Lower leg skin (tissue), 4 donors: ENCODE measurements at regions not wholly inside any gene's neighbourhood (a gene's known extent, or its start where the extent isn't known, plus 50 kb on each side); places are given as distances from the start of the nearest gene placed in this dataset.

Experiments
- DNase-seq, 2 donors: peaks; one replicate each; pipeline ENCODE4 v3.0.0-alpha.2; 2019; ENCODE audit warnings: low spot score in 2 of 2
- H3K4me3 ChIP-seq: fragments of 200-600 bp; sonication (generic); 2 replicates; pipeline ENCODE4 v1.5.1; 2017; ENCODE audit warnings: mild to moderate bottlenecking, low read depth; ENCODE audit not compliant: poor library complexity, severe bottlenecking
- POLR2A ChIP-seq, 2 donors: fragments of 450-650 bp; IDR thresholded peaks; one replicate each; pipeline ENCODE4 v1.6.1; 2016 to 2017; ENCODE audit warnings: antibody characterized with exemption in 2 of 2, mild to moderate bottlenecking in 1 of 2, moderate library complexity in 1 of 2
- WGBS, 2 donors: methylation state at CpG; one replicate each; pipeline ENCODE4 v1.1.5; 2018; 5-methylcytosine and 5-hydroxymethylcytosine counted together
- intact Hi-C: fragments of 100-400 bp; cut with DNase I; formaldehyde crosslinking; loops from one replicate; pipeline ENCODE4 v1.15.0; 2023; ENCODE audit warnings: low total_unique reads
- TF ChIP-seq, protein P1 (sequence below), 3 donors: fragments of 450-650 bp; IDR thresholded peaks; one replicate each; pipeline ENCODE4 v1.5.1; 2016; ENCODE audit warnings: antibody characterized with exemption in 3 of 3, mild to moderate bottlenecking in 3 of 3, moderate library complexity in 2 of 3

DNA sequence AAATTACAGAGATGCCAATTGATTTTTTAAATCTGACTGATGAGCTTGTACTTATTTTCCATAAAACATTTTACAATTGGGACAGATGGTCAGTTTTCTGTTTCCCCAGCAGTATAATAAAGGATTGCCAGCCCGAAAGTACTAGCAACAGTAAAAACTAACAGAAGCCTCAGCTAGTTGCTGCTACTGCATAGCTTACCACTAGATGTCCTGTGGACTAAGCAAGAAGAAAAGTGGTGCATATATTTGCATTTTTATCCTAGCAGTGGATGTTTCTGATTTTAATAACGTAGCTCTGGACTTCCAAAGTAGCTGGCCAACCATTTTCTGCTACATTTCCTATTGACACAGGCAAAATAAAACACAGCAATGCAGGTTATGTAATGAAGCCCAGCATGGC lies 241.5 kb downstream of the BARHL2 start:
- intact Hi-C loops, result no loop called here
- H3K4me3 ChIP-seq, result no peak overlapping the region
- WGBS, 2 donors, result 34 to 39% methylated on average over 2 of the region's 2 CpGs
- TF ChIP-seq POLR2A (IDR thresholded peaks at IDR 0.05), result no peak
- TF ChIP-seq, protein P1, sequence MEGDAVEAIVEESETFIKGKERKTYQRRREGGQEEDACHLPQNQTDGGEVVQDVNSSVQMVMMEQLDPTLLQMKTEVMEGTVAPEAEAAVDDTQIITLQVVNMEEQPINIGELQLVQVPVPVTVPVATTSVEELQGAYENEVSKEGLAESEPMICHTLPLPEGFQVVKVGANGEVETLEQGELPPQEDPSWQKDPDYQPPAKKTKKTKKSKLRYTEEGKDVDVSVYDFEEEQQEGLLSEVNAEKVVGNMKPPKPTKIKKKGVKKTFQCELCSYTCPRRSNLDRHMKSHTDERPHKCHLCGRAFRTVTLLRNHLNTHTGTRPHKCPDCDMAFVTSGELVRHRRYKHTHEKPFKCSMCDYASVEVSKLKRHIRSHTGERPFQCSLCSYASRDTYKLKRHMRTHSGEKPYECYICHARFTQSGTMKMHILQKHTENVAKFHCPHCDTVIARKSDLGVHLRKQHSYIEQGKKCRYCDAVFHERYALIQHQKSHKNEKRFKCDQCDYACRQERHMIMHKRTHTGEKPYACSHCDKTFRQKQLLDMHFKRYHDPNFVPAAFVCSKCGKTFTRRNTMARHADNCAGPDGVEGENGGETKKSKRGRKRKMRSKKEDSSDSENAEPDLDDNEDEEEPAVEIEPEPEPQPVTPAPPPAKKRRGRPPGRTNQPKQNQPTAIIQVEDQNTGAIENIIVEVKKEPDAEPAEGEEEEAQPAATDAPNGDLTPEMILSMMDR (IDR thresholded peaks at IDR 0.05), result no peak
- DNase-seq, result no peak

DNA sequence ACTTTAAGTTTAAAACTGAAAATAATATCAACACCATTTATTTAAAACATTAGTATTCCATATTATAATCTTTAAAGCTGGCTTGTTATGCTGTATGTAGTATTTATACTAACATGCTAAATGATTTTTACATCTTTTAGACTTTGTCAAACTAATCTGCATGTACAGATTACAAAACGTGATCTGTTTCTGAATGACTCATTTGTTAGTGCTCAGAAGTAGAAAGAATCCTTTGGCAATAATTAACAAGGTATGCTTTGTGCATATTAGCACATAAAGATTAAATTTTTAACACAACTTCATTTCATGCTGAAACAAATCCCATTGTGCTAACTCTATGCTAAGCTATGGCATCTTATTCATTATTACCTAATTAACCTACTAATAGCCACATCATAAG lies 242.4 kb downstream of the BARHL2 start:
- no peak for DNase-seq
- intact Hi-C loops, result no loop called here
- no peak for TF ChIP-seq POLR2A (IDR thresholded peaks at IDR 0.05)
- TF ChIP-seq, protein P1 (IDR thresholded peaks at IDR 0.05), result no peak
- no peak overlapping the region for H3K4me3 ChIP-seq
- WGBS, 2 donors, result 32 to 35% methylated on average over 1 of the region's 1 CpG

DNA sequence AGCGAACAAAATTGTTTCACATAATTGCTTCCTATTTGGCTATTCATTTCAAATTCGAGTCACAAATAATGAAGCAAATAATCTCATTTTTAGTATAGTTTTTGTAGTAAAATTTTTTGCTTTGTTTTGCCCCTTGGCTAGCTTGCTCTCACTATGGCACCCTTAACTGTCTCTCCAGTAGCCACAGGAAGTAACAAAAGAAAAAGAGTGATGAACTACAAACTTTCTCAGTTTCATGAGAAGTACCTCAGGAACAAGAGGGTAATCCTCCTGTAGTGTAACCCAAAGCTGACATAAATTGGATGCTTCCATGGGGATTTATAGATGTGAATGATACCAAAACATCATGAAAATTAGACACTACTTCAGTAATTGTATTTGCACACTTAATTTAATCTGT lies 242.9 kb downstream of the BARHL2 start:
- no peak for TF ChIP-seq POLR2A (IDR thresholded peaks at IDR 0.05)
- TF ChIP-seq, protein P1 (IDR thresholded peaks at IDR 0.05), result no peak
- no peak for DNase-seq
- H3K4me3 ChIP-seq, result no peak overlapping the region
- WGBS, 2 donors, result 71 to 80% methylated on average over 2 of the region's 2 CpGs
- intact Hi-C loops, result no loop called here

DNA sequence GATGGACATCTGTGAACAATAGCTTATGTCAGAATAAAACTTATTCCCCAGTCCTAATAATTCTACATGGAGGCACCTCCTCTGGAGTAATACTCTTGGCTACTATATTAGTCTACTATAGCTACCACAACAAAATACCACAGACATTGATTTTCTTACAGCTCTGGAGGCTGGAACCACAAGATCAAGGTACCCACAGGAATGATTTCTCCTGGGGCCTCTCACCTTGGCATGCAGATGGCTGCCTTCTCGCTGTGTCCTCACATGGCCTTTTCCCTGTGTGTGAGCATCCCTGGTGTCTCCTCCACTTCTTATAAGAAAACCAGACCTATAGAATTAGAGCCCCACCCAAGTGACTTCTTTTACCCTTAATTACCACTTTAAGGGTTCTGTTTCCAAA lies 244.3 kb downstream of the BARHL2 start:
- DNase-seq, result no peak
- intact Hi-C loops, result no loop called here
- TF ChIP-seq POLR2A (IDR thresholded peaks at IDR 0.05), result no peak
- TF ChIP-seq, protein P1 (IDR thresholded peaks at IDR 0.05), result no peak
- 96 to 97% methylated on average over 1 of the region's 1 CpG for WGBS, 2 donors
- H3K4me3 ChIP-seq, result no peak overlapping the region

DNA sequence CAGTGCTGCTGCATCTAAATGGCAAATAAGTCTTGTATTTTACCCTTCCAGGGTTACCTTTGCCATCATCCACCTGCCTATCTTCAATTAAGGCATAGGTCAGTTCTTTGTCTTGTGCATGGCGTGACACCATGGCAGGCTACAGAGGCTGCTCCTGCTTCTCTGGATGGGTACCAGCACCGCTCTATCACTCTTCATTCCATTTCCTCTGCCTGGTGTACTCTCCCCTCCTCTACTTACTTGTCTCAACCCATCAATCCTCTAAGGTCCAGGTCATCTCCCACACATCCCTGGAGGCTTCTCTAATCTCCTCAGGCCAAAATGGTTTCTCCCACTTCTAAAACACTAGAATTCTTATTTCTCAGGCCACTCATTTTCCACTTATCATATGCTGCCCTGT lies 257.5 kb downstream of the BARHL2 start:
- TF ChIP-seq, protein P1 (IDR thresholded peaks at IDR 0.05), result no peak
- no peak for TF ChIP-seq POLR2A (IDR thresholded peaks at IDR 0.05)
- H3K4me3 ChIP-seq, result no peak overlapping the region
- DNase-seq, result no peak
- 88 to 98% methylated on average over 2 of the region's 2 CpGs for WGBS, 2 donors
- intact Hi-C loops, result no loop called here

DNA sequence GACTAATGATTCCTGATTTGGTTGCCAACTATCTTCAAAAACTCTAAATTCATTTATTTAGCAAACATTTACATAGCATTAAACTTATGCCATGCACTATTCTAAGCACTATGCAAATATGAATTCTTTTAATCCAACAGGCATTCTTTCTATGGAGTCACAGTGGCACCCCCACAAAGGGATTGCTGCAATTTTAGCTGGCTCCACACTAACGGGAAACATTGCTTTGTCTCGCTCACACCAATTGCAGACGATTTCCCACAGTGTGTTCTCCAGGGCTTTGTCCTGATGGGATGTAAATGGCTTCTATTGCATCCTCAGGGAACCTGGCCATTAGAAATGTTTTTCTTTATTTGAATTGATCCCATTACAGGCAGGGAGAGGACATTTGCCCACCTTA lies 259.1 kb downstream of the BARHL2 start:
- no peak overlapping the region for H3K4me3 ChIP-seq
- no peak for DNase-seq
- no peak for TF ChIP-seq POLR2A (IDR thresholded peaks at IDR 0.05)
- 50 to 62% methylated on average over 3 of the region's 3 CpGs for WGBS, 2 donors
- intact Hi-C loops, result no loop called here
